H9 (cell line): ENCODE measurements at regions not wholly inside any gene's neighbourhood (a gene's known extent, or its start where the extent isn't known, plus 50 kb on each side); places are given as distances from the start of the nearest gene placed in this dataset.

Experiments
- DNase-seq: peaks from one replicate; pipeline ENCODE4 v3.0.0-alpha.2; 2017
- H2AFZ ChIP-seq: one replicate; pipeline ENCODE4 v1.6.1; 2013; ENCODE audit warnings: mild to moderate bottlenecking, low read length, control low read depth, moderate library complexity
- H2AK5ac ChIP-seq: 2 replicates; pipeline ENCODE4 v1.6.1; 2013; ENCODE audit warnings: low read length, control low read depth, mixed read lengths; ENCODE audit not compliant: insufficient read length
- H2BK120ac ChIP-seq: one replicate; pipeline ENCODE4 v1.6.1; 2013; ENCODE audit warnings: low read depth, mild to moderate bottlenecking, low read length, control low read depth, inconsistent platforms; ENCODE audit not compliant: poor library complexity, severe bottlenecking
- H2BK12ac ChIP-seq: 2 replicates; pipeline ENCODE4 v1.6.1; 2013; ENCODE audit warnings: low read length, control low read depth, mixed read lengths, low read depth; ENCODE audit not compliant: insufficient read length
- H2BK15ac ChIP-seq: 2 replicates; pipeline ENCODE4 v1.6.1; 2013; ENCODE audit warnings: low read depth, low read length, control low read depth
- H2BK20ac ChIP-seq: one replicate; pipeline ENCODE4 v1.6.1; 2013; ENCODE audit warnings: low read depth, mild to moderate bottlenecking, low read length, control low read depth, inconsistent platforms; ENCODE audit not compliant: poor library complexity, severe bottlenecking
- H2BK5ac ChIP-seq: 2 replicates; pipeline ENCODE4 v1.6.1; 2013; ENCODE audit warnings: low read length, control low read depth, mixed read lengths; ENCODE audit not compliant: insufficient read length
- H3K14ac ChIP-seq: 2 replicates; pipeline ENCODE4 v1.6.1; 2013; ENCODE audit warnings: low read length, control low read depth; ENCODE audit not compliant: insufficient read depth
- H3K18ac ChIP-seq: 2 replicates; pipeline ENCODE4 v1.6.1; 2013; ENCODE audit warnings: low read depth, mild to moderate bottlenecking, mixed read lengths, low read length, control low read depth; ENCODE audit not compliant: insufficient read length
- H3K23ac ChIP-seq: 2 replicates; pipeline ENCODE4 v1.6.1; 2013; ENCODE audit warnings: low read length, control low read depth, mixed read lengths, low read depth; ENCODE audit not compliant: insufficient read length
- H3K23me2 ChIP-seq: 2 replicates; pipeline ENCODE4 v1.6.1; 2013; ENCODE audit warnings: low read depth, mild to moderate bottlenecking, mixed read lengths, low read length, control low read depth; ENCODE audit not compliant: insufficient read length, poor library complexity, severe bottlenecking
- H3K27ac ChIP-seq: 2 replicates; pipeline ENCODE4 v1.5.1; 2013; ENCODE audit warnings: low read length, control low read depth, mixed read lengths, low read depth; ENCODE audit not compliant: insufficient read length
- H3K27me3 ChIP-seq: 2 replicates; pipeline ENCODE4 v1.6.1; 2013; ENCODE audit warnings: low read length, control low read depth, inconsistent platforms; ENCODE audit not compliant: insufficient read depth
- H3K4ac ChIP-seq: 2 replicates; pipeline ENCODE4 v1.6.1; 2013; ENCODE audit warnings: low read depth, mild to moderate bottlenecking, control low read depth, inconsistent platforms, low read length, moderate library complexity
- H3K4me1 ChIP-seq: 2 replicates; pipeline ENCODE4 v1.6.1; 2013; ENCODE audit warnings: low read length, control low read depth, inconsistent platforms; ENCODE audit not compliant: insufficient read depth
- H3K4me2 ChIP-seq: 2 replicates; pipeline ENCODE4 v1.6.1; 2013; ENCODE audit warnings: low read length, control low read depth, mixed read lengths; ENCODE audit not compliant: insufficient read length, insufficient read depth
- H3K56ac ChIP-seq: 2 replicates; pipeline ENCODE4 v1.6.1; 2013; ENCODE audit warnings: low read depth, mild to moderate bottlenecking, mixed read lengths, low read length, control low read depth; ENCODE audit not compliant: insufficient read length
- H3K79me1 ChIP-seq: 2 replicates; pipeline ENCODE4 v1.6.1; 2013; ENCODE audit warnings: low read depth, mild to moderate bottlenecking, moderate library complexity, low read length, control low read depth, inconsistent platforms; ENCODE audit not compliant: insufficient read depth, poor library complexity, severe bottlenecking
- H3K79me2 ChIP-seq: 2 replicates; pipeline ENCODE4 v1.6.1; 2013; ENCODE audit warnings: low read length, control low read depth, inconsistent platforms; ENCODE audit not compliant: insufficient read depth
- H3K9ac ChIP-seq: 2 replicates; pipeline ENCODE4 v1.6.1; 2013; ENCODE audit warnings: low read length, control low read depth, mixed read lengths; ENCODE audit not compliant: insufficient read length; ENCODE audit errors: extremely low read depth
- H3K9me3 ChIP-seq: one replicate; pipeline ENCODE4 v1.6.1; 2013; ENCODE audit warnings: low read depth, low read length, inconsistent platforms; ENCODE audit not compliant: control insufficient read depth
- H3T11ph ChIP-seq: one replicate; pipeline ENCODE4 v1.6.1; 2013; ENCODE audit warnings: mild to moderate bottlenecking, low read length, control low read depth, inconsistent platforms
- H4K20me1 ChIP-seq: one replicate; pipeline ENCODE4 v1.6.1; 2013; ENCODE audit not compliant: control insufficient read depth, insufficient read length, insufficient read depth
- H4K5ac ChIP-seq: 2 replicates; pipeline ENCODE4 v1.6.1; 2013; ENCODE audit warnings: low read depth, mild to moderate bottlenecking, mixed read lengths, low read length, control low read depth; ENCODE audit not compliant: insufficient read length
- H4K8ac ChIP-seq: replicated peaks from 2 replicates; pipeline ENCODE4 v1.6.1; 2013; ENCODE audit warnings: low read length, control low read depth, mixed read lengths, low read depth; ENCODE audit not compliant: insufficient read length
- H4K91ac ChIP-seq: 2 replicates; pipeline ENCODE4 v1.6.1; 2013; ENCODE audit warnings: low read depth, mild to moderate bottlenecking, moderate library complexity, mixed read lengths, low read length, control low read depth; ENCODE audit not compliant: insufficient read length
- H3K27ac Mint-ChIP-seq, 3 experiments: 2 replicates in 2 of 3; 3 replicates in 1 of 3; pipeline ENCODE4 v1.8.0; 2020 to 2021; ENCODE audit warnings: mixed read lengths in 3 of 3, mild to moderate bottlenecking in 1 of 3, moderate library complexity in 1 of 3
- H3K27me3 Mint-ChIP-seq: 2 replicates; pipeline ENCODE4 v1.8.0; 2021; ENCODE audit warnings: low read depth, mild to moderate bottlenecking, moderate library complexity, mixed read lengths
- H3K36me3 Mint-ChIP-seq, 3 experiments: 2 replicates in 2 of 3; 3 replicates in 1 of 3; pipeline ENCODE4 v1.8.0; 2020 to 2021; ENCODE audit warnings: low read depth in 3 of 3, mixed read lengths in 3 of 3; ENCODE audit not compliant: insufficient read depth in 1 of 3
- H3K4me1 Mint-ChIP-seq, 2 experiments: 2 replicates each; pipeline ENCODE4 v1.8.0; 2020; ENCODE audit warnings: mixed read lengths in 2 of 2
- H3K4me3 Mint-ChIP-seq, 2 experiments: 2 replicates in 1 of 2; 3 replicates in 1 of 2; pipeline ENCODE4 v1.8.0; 2020 to 2021; ENCODE audit warnings: mild to moderate bottlenecking in 2 of 2, mixed read lengths in 2 of 2, moderate library complexity in 1 of 2
- H3K9me3 Mint-ChIP-seq, 2 experiments: 2 replicates in 1 of 2; 3 replicates in 1 of 2; pipeline ENCODE4 v1.8.0; 2020; ENCODE audit warnings: mild to moderate bottlenecking in 2 of 2, mixed read lengths in 2 of 2, moderate library complexity in 1 of 2
- CTCF ChIP-seq: fragments of 200-600 bp; sonication (generic); conservative IDR thresholded peaks from 3 replicates; pipeline ENCODE4 v1.8.0; 2021; ENCODE audit warnings: antibody characterized with exemption, mild to moderate bottlenecking
- WGBS: extraction: QIAGEN DNeasy Blood & Tissue Kit; methylation state at CpG from one replicate; pipeline ENCODE4 v1.1.7; 2013; ENCODE audit warnings: missing lambda C conversion rate, low lambda C conversion rate, mixed read lengths; ENCODE audit not compliant: insufficient read length; ENCODE audit errors: extremely low coverage; 5-methylcytosine and 5-hydroxymethylcytosine counted together

- Histone ChIP-seq H2BK5ac (no peak overlapping the region), H4K8ac (no peak overlapping the region), H4K5ac (no peak overlapping the region), H3K27ac (no peak overlapping the region), H3T11ph (no peak overlapping the region), H3K56ac (no peak overlapping the region), H2AFZ (no peak overlapping the region), H2BK12ac (no peak overlapping the region), H3K4me2 (no peak overlapping the region), H2BK15ac (no peak overlapping the region), H4K91ac (no peak overlapping the region), H3K79me2 (no peaks in the 10 kb centered on the region), H4K20me1 (no peaks in the 10 kb centered on the region), H3K27me3 (no peaks in the 10 kb centered on the region), H2AK5ac (no peak overlapping the region), H2BK20ac (no peak overlapping the region), H3K9ac (no peak overlapping the region), H3K23me2 (no peaks in the 10 kb centered on the region), H3K14ac (no peak overlapping the region), H3K4me1 (no peaks in the 10 kb centered on the region), H3K23ac (no peak overlapping the region), H3K79me1 (no peaks in the 10 kb centered on the region), H3K18ac (no peak overlapping the region), H3K9me3 (no peaks in the 10 kb centered on the region), H3K4ac (no peak overlapping the region), H2BK120ac (no peak overlapping the region)
- DNase-seq = no peak
- Mint-ChIP-seq H3K9me3 (0 out of 5 replicates have a peak, but pooled peaks cover 0 to 1% of the 10 kb centered on the region in 2 experiments), H3K4me3 (no peak overlapping the region), H3K27ac (no peak overlapping the region), H3K36me3 (no peaks in the 10 kb centered on the region; a peak in 1 of 7 replicates), H3K27me3 (peaks cover 8% of the 10 kb centered on the region), H3K4me1 (no peaks in the 10 kb centered on the region; a peak in 1 of 4 replicates)
- no CpG with 5 or more reads among the region's 5 CpGs for whole genome bisulfite sequencing
- no peak for TF ChIP-seq CTCF
Observed at GRCh38 chr4:82213485-82214417, 160.0 kb downstream of the HNRNPD start.
